Right lung (tissue), 2 donors: ENCODE measurements at regions not wholly inside any gene's neighbourhood (a gene's known extent, or its start where the extent isn't known, plus 50 kb on each side); places are given as distances from the start of the nearest gene placed in this dataset.

ENCODE experiments used
- DNase-seq, 2 donors: peaks; one replicate each; pipeline ENCODE4 v3.0.0-alpha.2; 2013

DNA sequence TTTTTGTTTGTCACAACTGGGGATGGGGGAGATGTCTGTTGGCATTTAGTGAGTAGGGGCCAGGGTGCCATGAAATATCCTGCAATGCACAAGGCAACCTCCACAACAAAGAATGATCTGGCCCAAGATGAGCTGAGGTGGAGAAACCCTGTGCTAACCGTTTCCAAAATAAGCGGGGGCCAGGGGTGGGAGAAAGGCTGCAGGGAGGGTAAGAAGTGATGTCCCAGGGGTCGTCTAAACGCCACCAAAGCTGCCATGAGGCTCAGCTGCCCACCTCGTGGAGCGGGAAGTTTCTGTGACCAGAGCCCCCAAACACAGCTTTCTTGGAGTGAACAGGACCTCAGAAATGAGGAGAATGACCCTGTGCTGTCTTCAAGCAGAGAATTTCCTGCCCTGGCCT lies 76.5 kb upstream of the CDH5 start:
- no peak for DNase-seq

DNA sequence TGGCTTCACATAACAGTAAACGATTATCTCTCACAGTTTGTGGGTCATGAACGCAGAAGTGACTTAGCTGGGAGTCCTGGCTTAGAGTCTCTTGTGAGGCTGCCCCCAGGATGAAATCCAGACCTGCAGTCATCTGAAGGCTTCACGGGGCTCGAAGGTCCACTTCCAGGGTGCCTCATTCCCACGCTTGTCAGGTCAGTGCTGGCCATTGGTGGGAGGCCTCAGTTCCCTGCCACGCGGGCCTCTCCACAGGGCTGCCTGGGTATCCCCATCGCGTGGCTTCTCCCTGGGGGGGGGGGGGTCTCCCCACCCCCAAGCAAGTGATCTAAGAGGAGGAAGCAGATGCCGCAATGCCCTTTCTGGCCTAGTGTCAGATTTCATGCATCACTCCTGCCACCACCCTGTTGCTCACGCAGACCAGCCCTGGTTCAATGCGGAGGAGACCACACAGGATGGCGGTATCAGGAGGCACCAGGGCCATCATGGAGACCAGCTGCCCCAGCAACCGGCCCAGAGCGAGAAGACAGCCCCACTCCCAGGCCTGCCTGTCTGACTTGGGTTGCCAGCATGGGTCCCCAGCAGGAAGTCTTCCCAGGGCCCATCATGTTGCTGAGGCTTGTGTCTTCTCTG lies 77.3 kb upstream of the CDH5 start:
- DNase-seq, result no peak

DNA sequence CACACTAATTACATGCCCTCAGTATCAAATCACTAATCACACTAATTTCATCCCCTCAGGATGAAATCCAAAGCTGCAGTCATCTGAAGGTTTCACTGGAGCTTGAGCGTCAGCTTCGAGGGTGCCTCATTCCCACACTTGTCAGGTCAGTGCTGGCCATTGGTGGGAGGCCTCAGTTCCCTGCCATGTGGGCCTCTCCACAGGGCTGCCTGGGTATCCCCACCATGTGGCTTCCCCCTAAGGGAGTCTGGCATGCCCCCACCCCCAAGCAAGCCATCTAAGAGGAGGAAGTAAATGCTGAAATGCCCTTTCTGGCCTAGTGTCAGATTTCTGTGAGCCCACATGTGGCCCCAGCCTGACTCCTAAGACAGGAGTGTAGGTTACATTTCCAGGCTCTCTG lies 78.6 kb upstream of the CDH5 start:
- DNase-seq, result no peak

DNA sequence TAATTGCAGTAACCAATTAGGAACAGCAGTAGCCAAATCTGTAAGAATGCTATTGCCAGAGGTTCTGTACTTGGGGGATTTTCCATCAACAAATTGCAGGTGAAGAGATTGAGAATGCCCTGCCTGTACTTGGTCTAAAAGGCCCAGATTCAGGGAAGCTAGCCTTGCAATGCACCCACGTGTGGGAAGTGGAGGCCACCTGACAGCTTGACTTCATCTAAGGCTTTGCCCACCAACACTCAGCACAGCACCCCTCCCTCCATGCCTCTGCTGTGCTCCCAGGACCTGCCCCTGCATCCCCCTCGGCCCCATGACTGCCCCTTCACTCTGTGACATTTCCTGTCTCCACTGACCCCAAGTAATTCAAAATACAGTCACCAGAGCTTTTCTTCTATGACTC lies 79.1 kb upstream of the CDH5 start:
- no peak for DNase-seq

DNA sequence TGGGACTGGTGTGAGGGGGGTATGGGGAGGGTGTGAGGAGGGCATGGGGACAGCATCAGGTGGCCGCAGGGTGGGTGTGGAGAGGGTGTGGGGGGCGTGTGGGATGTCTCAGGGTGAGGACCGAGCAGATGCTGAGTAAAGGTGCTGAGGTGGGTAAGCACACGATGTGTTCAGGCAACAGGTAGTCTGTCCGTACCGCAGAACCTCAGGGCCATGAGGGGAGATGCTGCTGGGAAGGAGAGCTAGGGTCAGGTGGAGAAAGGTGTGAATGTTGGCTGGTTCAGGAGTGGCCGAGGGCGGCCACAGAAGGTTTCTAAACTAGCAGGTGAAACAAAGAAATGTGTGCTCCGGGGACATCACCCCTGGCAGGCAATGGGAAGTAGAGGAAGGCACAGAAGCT lies 80.0 kb upstream of the CDH5 start:
- no peak for DNase-seq

DNA sequence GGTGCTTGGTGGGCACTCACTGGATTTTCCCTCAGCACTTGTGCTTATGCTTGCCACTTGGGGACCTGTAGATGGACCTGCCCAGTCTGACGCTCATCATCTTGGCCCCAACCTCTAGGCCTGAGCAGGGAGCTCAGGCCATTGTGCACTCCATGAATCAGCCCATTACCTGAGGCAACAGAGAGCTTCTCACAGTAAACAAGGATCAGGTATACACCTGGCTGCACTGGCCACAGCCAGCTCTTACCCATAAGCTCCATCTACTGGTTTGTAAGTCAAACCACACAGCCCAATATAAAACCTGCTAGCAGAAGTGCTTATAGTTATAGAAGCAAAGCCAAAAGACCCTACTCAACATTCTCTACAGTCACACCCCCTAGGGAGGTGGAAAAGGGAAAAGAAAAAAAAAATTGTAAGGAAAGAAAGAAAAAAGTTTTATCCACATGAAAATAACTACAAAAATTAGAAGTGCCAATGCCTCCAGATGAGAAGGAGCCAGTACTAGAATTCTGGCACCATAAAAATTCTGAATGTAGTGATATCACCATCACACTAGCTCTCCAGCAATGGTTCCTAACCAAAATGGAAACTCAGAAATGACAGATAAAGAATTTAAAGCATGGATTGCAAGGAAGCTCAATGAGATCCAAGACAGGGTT lies 87.8 kb upstream of the CDH5 start:
- no peak for DNase-seq

DNA sequence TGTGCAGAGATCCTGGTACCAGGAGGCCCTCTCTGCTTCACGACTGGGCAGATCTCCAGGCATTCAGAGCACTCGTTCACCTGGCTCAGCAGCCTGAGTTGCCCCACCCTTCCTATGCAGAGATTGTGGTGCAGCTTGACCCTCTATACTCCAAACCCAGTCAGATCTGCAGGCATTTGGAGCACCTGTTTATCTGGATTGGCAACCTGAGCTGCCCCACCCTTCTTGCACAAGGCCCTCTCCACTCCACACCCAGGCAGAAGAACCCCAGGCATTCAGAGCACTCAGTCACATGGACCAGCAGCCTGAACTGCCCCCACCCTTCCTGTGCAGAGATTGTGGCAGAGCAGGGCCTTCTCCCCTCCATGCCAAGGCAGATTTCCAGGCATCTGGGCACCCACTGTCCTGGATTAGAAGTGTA lies 88.4 kb upstream of the CDH5 start:
- no peak for DNase-seq

DNA sequence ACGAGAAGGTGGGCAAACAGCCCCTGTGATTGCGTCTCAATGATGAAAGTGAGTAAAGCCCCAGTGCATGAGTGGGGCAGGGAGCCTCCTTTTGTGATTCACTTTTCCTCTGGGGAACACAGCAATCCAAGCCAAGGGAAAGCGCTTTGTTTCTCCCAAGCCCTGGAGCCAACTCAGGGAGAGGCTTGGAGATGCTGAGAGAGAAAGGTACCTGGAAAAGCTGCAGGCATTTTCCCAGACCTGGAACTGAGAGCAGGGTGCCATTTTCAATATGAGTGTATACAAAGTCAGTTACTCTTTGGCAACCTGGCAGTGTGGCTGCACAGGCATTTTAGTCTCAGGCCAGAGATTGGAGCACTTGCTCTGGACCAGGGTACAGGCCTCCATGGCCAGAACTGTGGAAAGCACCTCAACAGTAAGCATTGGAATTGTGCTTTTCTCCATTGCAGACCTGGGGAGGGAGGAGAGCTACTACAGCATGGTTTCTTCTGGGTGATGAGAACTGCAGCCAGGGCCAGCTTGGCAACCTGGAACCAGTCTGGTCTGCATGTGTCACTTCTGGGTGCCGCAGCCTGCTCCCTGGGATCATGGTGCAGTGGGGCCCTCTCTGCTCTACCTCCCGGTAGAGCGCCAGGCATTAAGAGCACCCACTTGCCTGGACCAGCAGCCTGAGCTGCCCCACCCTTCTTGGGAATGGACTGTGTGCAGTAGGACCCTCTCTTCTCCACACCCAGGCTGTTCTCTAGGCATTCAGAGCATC lies 89.0 kb upstream of the CDH5 start:
- DNase-seq, result no peak

DNA sequence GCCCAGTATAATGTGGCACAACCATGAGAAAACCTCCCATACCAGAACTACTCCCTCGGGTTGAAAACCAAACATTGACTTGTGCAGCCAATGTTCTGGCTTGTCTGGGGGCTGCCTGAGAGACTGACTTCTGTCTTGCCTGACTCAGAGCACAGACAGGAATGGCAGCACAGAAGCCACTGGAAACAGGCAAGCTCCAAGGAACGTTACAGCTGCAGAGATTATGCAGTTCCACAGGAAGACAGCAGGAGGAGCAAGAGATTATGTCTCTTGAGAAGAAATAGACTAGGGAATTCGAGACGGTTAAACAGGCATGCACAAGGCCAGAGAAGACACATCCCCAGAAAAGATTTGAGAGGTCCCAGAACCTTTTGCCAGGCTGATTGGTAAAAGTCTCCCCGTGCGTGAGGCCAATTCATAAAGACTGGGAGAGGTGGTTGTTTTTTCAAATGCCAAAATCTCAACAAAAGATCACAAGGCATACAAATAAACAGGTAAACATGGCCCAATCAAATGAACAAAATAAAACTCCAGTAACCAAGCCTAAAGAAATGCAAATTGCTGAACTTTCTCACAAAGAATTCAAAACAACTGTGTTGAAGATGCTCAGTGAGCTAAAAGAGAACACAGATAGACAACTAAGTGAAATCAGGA lies 90.6 kb upstream of the CDH5 start:
- no peak for DNase-seq

DNA sequence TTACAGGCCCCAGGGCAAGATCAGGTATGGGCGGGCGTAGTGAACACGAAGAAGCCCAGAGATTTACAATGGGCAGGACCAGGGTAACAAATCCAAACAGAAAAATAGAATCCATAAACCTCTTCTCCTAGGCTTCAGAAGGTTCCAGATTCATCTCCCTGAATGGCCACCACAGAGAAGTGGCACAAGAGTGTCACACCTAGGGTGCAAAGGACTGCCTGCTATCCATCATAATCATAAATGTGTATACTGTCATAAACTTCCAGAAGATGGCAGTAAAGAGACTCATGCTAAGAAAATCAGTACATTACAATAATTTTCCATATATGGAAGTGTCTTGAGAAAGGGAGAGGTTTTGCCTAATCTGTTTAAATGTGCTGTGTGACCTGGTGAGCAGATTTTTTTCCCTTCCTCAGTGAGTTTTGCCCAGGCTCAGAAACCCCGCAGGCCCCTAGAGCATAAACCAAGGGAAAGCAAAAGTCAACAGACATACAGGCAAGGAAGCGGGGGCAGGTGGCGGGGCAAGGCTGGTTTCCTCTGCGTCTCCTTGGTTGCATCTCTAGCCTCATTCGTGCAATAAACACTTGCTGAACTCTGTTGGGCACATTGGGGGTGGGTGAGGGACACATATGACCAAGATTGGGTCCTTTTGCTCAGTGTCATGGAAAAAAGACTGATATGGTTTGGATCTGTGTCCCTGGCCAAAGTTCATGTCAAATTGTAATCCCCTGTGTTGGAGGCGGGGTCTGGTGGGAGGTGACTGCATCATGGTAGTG lies 92.0 kb upstream of the CDH5 start:
- no peak for DNase-seq

DNA sequence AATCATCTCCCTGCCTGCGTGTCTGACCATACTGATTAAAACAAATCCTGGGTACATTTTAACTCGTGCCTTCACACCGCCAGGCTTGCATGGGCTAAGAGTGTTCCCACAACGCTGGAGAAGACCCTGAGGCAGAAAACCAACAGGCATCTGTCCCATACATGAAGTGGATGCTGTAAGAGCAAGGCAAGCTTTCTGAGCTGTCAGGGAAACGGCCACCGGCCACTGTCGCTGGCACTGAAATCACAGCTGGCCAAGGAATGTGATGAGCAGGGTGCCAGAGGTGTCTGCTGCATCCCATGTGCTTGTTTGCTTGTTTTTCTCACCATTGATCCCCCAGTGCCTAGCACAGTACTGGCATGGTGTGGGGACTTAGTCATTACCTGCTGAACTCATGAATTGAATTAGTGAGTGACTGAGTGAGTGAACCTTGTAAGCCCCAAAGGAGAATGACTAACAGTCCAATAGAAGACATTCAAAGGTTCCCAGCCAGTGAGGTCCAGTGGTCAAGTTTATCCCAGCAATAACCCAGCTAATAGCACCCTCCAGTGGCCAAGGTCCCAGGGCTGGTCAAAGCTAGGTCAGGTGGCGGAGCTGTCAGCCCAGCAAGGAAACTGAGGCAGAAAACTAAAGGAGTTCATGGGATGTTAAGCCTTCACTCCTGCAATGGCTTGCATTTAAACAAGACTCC lies 92.7 kb upstream of the CDH5 start:
- no peak for DNase-seq

DNA sequence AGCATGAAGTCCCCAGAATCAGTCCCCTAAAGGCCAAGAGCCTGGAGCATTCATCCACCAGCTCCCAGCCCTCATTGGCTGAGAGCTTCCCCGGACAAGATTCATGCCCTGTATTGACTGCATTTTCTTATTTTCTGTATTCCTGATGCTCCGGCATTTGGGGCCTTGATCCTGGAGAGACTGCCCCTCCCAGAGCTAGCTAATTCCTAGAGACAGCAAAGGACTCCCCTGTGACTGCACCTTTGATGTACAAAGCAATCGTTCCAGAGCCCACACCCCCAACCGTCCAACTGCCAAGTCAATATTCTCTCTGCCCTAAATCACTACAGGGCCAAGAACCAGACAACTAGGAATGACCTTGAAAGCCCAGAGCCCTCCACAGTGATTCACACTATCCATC lies 93.4 kb upstream of the CDH5 start:
- DNase-seq, result no peak

DNA sequence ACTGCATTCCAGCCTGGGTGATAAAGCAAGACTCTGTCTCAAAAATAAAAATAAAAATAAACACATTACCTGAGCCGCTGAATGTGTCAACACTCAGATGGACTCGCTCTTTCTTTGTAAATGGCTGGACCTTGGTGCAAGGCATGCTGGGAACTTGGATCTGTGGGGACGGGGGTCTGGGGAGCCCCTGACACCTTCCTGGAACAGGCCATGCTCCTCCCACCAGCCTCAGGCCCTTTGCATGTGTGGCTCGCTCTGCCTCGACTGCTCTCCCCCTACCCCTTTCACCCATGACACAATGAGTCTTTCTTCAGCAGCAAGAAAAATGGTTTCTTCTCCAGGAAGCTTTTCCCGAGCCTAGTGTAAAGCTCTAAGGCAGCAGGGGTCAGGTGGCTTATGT lies 94.0 kb upstream of the CDH5 start:
- DNase-seq, result no peak

DNA sequence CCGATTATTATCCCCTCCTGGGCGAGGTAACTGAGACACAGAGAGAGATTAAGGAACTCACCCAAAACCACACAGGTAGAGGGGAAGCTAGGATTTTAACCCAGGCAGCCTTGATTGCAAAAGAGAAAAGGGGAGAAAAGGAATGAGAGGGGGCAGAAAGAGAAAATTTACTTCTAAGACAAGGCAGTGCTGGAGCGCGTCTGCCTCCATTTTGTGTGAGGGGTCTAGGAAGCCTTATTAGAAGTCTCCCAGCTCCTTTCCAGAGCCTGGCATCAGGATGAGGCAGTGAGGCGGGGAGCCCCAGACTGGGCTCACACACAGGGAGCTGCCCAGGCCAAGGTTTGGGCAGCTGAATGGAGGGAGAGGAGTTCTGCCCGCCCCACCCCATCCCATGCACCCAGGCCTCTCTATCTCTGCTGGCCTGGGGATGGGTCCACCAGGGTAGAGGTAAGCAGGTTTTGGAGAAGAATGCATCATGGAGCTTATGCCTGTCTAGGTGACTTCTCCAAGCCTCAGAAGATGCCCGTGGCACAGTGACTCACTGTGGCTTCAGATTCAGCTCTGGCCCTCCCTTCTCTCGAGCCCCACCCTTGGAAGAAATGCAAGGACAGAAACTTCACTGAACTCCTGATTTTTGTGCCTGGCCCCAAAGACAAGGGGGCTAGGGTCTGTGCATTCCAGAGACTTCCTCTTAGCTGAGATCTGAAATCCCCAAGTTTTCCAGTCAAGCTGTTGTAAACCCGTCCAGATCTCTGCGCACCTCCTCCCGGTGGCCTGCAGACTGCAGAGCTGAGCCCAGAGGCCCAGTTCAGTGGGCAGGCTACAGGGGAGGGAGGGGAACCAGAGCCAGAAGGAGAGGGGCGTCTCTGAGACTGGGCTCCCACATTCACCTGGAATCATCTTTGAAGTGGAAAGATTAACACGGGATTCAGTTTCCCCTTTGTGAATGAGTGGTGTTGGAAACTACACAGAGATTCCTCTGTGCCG lies 95.1 kb upstream of the CDH5 start:
- no peak for DNase-seq

DNA sequence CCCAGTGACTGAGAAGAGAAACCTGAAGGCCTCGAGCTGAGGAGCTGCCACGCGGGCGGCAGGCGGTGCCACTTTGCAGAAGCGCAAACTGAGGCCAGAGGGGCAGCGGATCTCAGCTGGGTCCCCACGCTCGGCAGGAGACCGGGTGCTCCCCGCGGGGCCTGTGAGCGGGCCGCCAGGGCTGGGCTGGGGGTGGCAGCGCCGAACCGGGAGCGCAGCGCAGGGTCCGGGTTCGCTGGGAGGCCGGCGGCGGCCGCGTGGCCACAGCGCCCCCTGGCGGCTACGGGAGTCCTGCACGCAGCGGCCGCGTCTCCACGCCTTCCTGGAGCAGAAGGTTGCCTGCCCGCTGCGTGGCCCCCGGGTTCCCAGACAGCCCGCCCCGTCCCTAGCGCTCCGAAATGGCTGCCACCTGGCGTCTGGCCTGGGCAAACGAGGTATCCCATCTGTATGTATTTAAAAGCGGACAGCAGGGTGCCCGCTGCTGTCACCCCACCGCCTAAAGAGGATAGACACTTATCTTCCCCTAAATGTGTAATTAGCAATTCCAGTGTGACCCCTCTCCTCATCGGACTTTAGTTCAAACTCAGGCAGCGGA lies 96.1 kb upstream of the CDH5 start:
- peak; percentile 79 to 84 for DNase-seq

DNA sequence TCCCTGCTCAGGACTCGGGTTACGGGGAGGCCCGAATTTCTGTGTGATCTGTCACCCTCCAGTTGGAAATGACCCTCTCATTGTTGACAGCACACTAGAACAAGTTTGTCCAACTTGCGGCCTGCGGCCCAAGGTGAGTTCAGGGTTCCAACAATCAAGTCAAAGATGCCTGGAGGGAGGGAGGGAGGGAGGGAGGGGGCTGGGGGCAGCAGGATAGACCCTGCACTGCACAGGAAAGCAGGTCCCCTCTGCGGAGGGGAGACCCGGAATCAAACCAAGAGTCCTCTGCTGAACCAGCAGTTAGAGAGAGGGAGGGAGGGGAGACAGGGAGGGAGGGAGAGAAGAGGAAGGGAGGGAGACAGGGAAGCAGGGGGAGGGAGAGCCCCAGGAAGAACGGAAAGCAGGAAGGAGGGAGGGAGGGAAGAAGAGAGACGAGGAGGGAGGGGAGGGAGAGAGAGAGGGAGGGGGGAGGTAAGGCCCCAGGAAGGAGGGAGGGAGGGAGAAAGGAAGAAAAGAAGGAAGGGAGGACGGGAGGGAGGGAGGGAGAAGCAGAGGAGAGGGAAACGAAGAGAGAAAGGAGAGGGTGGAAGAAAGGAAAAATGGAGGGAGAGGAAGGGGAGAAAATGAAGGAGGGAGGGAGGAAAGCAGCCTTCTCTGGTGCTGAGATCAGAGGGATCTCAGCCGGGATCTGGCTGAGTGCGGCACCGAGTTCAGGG lies 96.7 kb upstream of the CDH5 start:
- DNase-seq, result no peak

DNA sequence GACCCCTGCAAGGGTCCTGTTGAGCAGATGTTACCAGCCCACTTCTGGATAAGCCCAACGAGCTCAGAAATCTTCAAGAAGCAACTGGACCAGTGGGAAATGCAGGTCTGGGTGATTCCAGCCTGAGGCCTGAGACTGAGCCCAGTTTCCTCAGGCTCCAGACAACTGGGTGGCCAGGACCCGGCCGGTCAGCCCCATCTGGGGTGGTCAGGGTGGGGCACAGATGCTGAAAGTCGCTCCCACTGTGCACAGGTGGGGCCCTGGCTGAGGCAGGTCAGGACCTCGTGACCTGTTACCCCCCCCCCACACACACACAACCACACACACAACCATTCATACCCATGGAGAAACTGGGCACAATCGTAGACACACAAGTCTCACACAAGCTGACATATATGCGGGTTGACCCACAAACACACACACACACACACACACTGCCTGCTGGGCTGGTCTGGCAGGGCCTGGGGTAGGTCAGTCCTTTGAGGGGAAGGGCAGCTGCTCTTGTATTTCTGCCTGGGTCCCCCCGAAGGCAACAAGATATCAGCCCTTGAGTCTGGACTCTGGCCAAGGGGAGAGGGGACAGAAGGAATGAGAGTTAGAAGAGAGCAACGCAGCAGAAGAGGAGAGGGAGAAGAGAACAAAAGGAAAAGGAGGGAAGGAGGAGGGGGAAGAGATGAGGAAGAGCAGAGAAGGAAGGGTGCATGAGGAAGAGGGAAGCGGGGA lies 99.0 kb upstream of the CDH5 start:
- DNase-seq, result no peak
